SK-N-SH (cell line): ENCODE measurements at regions not wholly inside any gene's neighbourhood (a gene's known extent, or its start where the extent isn't known, plus 50 kb on each side); places are given as distances from the start of the nearest gene placed in this dataset.

ENCODE experiments used
- CTCF ChIP-seq: fragments of 200-600 bp; sonication (generic); IDR thresholded peaks from 2 replicates; pipeline ENCODE4 v1.6.1; 2017; ENCODE audit warnings: antibody characterized with exemption, mild to moderate bottlenecking, moderate library complexity
- EP300 ChIP-seq, 2 experiments: IDR thresholded peaks; 2 replicates each; pipeline versions ENCODE4 v1.4.0 to v1.6.1; 2012; ENCODE audit warnings: borderline replicate concordance in 1 of 2, low read depth in 1 of 2, low read length in 1 of 2
- EZH2phosphoT487 ChIP-seq: fragments of 200-600 bp; sonication (generic); IDR thresholded peaks from 2 replicates; pipeline ENCODE4 v1.6.1; 2017; ENCODE audit warnings: low read depth, mixed run types, mild to moderate bottlenecking, antibody characterized with exemption, moderate library complexity, borderline replicate concordance
- GATA2 ChIP-seq: sonication (generic); formaldehyde crosslinking; IDR thresholded peaks from 2 replicates; pipeline ENCODE4 v1.5.0; 2020; ENCODE audit warnings: mild to moderate bottlenecking, missing genetic modification reagents
- JUND ChIP-seq: IDR thresholded peaks from 2 replicates; pipeline ENCODE4 v1.4.0; 2012
- MXI1 ChIP-seq: IDR thresholded peaks from 2 replicates; pipeline ENCODE4 v1.6.1; 2012; ENCODE audit warnings: mild to moderate bottlenecking, low read depth, low read length, improper control_type of control experiment
- NRF1 ChIP-seq: IDR thresholded peaks from 2 replicates; pipeline ENCODE4 v1.6.1; 2012; ENCODE audit warnings: low read depth, mild to moderate bottlenecking, low read length
- POLR2AphosphoS5 ChIP-seq: IDR thresholded peaks from 2 replicates; pipeline ENCODE4 v1.6.1; 2012; ENCODE audit warnings: low read depth, low read length
- RFX5 ChIP-seq: IDR thresholded peaks from 2 replicates; pipeline ENCODE4 v1.6.1; 2012; ENCODE audit warnings: mild to moderate bottlenecking, improper control_type of control experiment, low read length
- YY1 ChIP-seq: IDR thresholded peaks from 2 replicates; pipeline ENCODE4 v1.4.0; 2012; ENCODE audit warnings: low read depth, mild to moderate bottlenecking
- ZBTB33 ChIP-seq: IDR thresholded peaks from 2 replicates; pipeline ENCODE4 v1.4.0; 2012; ENCODE audit warnings: low read depth, borderline replicate concordance

- TF ChIP-seq CTCF (no peak), NRF1 (no peak), YY1 (no peak), RFX5 (no peak), EP300 (IDR thresholded peaks at IDR 0.05; ENCODE audit: borderline replicate concordance in 1 of 2, low read depth in 1 of 2, low read length in 1 of 2) (no peak), POLR2AphosphoS5 (no peak), ZBTB33 (no peak), EZH2phosphoT487 (no peak), JUND (no peak), GATA2 (CRISPR knock-in tag) (no peak), MXI1 (no peak)
These were observed 264.3 kb downstream of the RHOU start for GRCh38 chr1:228999446-229000170.
